Activated CD8-positive, alpha-beta memory T cell treated with anti-CD3 and anti-CD28 coated beads for 36 hours (primary cell): ENCODE measurements at regions not wholly inside any gene's neighbourhood (a gene's known extent, or its start where the extent isn't known, plus 50 kb on each side); places are given as distances from the start of the nearest gene placed in this dataset.
"Not testable (repeated sequence)": the region's sequence is repeated elsewhere in the genome, so short reads cannot be mapped to it uniquely, and the experiment has no call there.

Experiments
- CTCF ChIA-PET: fragments of 350-600 bp; sonication (Branson Sonifier 250); formaldehyde crosslinking; loops from one replicate; lab custom pipeline; 2021; ENCODE audit warnings: antibody characterized with exemption; lab: Charles Lee
- POLR2A ChIA-PET: fragments of 350-600 bp; sonication (Branson Sonifier 250); formaldehyde crosslinking; loops from one replicate; lab custom pipeline; 2021; ENCODE audit warnings: antibody characterized with exemption; lab: Charles Lee

GRCh38 chr15:21262851-21263425 lies 177.4 kb downstream of the POTEB3 start:
- ChIA-PET CTCF (no interaction called here), POLR2A (no interaction called here)

DNA sequence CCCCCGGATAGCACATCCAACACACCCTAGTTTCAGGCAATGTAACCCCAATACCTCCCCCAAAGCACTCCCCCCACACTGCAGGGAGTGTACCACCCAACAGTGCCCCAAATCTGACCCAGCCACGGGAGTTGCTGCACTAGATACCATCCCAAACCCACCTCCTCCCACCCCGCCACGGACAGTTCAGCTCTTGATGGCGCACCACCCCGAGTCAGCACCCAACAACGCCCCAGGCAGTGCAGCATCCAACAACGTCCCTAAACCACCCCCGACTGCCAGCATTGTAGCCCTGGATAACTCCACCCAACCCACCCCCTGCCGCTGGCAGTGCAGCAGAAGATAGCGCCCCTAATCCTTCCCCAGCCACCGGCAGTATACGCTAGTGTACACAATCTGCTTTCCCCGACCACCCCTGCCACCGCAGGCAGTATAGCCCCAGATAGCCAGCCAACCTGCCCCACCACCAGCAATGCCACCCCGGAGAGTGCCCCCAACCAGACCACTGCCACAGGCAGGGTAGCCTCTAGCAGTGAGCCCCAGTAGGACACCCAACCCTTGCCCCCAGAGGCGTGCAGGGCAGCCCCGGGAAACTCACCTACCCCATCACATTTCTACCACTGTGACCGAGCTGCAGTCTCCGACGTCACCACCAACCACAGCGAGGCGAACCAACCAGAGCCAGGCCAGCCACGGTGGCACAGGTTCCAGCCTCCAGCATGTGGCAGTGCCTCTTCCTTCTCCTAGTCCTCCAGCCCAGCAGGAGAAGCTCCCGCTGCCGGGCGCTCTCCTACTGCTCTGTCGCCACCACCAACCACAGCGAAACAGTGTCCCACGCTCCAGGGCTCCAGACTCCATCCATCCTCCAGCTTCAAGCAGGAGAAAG lies 178.1 kb downstream of the POTEB3 start:
- ChIA-PET CTCF (no interaction called here), POLR2A (no interaction called here)

- CTCF ChIA-PET = no interaction called here
- POLR2A ChIA-PET = no interaction called here
Measured at GRCh38 chr15:21261396-21261964, 178.8 kb downstream of the POTEB3 start.

DNA sequence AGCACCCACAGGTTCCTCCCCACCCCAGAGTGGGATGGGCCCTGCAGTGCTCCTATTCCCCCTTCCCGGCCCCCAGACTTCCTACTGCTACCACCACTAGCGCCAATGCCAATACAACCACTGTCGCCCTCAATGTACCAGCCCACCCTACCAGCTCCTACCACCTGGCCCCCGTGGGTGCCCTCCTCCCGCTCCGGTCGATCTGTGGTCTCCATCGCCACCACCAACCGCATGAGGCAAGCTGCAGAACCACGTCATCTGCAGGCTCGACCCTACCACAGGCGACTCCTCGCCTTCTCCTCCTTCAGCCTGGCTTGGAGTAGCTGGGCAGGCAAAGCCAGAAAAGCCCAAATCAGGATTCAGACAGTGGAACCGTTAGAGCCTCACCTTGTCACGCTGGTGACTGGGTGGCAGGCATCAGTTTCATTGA lies 179.3 kb downstream of the POTEB3 start:
- CTCF ChIA-PET = no interaction called here

DNA sequence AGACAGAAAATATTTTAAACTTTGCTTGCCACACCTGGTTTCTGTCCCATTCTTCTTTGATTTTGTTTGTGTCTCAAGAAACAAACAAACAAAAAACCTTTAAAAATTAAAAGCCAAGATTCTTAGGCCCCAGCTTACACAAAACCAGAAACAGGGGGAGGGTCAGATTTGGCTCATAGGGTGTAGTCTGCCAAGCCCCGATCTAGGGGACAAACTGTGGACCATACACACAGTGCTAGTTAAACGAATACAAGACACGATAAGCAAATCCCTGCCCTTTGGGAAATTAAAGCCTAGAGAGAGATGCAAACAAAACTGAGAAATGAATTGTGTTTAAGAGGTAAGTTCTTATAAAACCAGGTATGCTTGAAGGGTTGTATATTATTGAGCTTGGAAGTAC lies 181.7 kb downstream of the POTEB3 start:
- POLR2A ChIA-PET, CTCF ChIA-PET: not testable (repeated sequence)

More for the DNA sequence above, 179.3 kb downstream of the POTEB3 start:
- POLR2A ChIA-PET = no interaction called here

- POLR2A ChIA-PET, CTCF ChIA-PET: not testable (repeated sequence)
Measured at GRCh38 chr15:21249508-21250019, 190.7 kb downstream of the POTEB3 start.
